ENCODE measurements at regions not wholly inside any gene's neighbourhood (a gene's known extent, or its start where the extent isn't known, plus 50 kb on each side); places are given as distances from the start of the nearest gene placed in this dataset.

DNA sequence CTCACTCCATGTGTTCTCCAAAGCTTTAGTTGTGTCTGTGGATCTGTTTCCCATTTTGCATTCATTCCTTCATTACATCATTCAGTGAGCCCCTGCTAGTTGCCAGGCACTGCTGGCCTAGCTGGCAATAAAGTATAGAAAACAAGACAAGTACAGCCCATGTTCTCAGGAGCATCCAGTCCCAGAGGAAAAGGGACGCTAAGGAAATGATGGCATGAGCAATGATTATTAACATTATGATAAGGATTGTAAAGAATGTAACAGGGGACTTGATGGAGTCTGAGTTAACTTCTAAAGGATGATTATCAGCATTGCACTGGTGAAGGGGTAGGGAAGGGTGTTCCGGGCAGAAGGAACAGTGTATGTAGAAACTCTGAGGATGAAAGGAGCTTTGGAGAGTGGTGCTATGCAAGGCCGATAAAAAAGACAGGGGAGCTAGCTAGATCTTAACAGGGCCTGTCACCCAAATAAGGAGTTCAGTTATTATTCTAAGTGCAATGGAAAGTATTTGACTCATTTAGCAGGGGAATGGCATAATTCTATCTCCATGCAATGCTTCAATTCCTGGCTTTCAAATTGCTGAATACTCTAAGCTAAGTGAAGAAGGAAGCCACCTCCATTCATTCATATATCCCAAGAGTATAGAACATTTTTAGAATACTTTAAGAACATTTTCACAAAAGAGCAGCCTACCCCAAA lies 258.2 kb upstream of the STT3B start:
- TF ChIP-seq EHMT2 (IDR thresholded peaks at IDR 0.05; ENCODE audit: low read depth) (no peak), BCL3 (IDR thresholded peaks at IDR 0.05) (no peak), ATOH8 (CRISPR knock-in tag; IDR thresholded peaks at IDR 0.05; ENCODE audit: low read depth) (no peak), MAZ (IDR thresholded peaks at IDR 0.05; ENCODE audit: borderline replicate concordance, low read depth, low read length) (no peak), CTCF (IDR thresholded peaks at IDR 0.05) (no peak), GATA3 (IDR thresholded peaks at IDR 0.05; ENCODE audit: borderline replicate concordance) (no peak), FOSL2 (IDR thresholded peaks at IDR 0.05) (no peak), FOSL2 (CRISPR knock-in tag; IDR thresholded peaks at IDR 0.05) (no peak), EP300 (IDR thresholded peaks at IDR 0.05) (no peak), ESRRA (IDR thresholded peaks at IDR 0.05; ENCODE audit: borderline replicate concordance, low read length) (no peak)

All from A549 (cell line).